Kidney tubule cell (primary cell): ENCODE measurements at regions not wholly inside any gene's neighbourhood (a gene's known extent, or its start where the extent isn't known, plus 50 kb on each side); places are given as distances from the start of the nearest gene placed in this dataset.
A peak's percentile ranks its signal among the peaks of the same experiment; 100 is the strongest.

ENCODE experiments used
- DNase-seq: peaks from one replicate; pipeline ENCODE4 v3.0.0-alpha.2; 2018; ENCODE audit warnings: low spot score

DNA sequence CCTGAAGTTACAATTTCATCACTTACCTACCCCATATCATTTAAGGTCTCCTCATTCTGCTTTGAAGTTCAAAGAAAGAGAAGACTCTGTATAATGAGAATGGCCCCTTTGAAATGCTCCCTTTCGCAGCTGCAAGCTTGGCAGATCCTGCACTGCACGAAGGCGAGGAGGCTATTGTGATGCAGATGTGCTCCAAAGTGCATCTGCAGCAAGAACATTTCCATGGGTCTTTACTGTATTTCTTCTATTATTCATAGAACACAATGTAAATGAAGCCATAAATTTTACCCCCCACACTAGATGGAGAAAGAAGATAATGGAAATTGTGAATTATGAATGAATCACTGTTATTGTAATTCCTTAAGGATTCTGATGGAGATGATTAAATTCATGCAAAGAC lies 178.7 kb downstream of the CHD9NB start:
- no peak for DNase-seq

DNA sequence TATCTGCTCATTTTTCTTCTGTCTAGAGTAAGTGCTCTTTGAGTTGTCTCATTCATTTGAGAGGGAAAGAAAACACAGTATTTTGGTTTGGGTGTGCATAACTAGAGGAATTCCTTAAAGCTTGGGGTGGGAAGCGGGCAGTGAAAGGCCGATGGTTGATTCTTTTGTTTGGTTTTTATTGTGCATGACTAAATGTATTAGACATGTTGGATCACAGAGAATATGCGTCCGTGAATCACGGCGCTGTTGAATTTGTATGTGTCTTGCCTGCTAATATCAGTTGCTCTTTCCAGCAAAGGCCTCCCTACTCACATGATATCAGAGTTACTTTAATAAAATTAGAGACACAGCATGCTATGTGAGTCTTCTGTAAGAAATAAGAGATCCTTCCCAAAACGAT lies 180.0 kb downstream of the CHD9NB start:
- no peak for DNase-seq

DNA sequence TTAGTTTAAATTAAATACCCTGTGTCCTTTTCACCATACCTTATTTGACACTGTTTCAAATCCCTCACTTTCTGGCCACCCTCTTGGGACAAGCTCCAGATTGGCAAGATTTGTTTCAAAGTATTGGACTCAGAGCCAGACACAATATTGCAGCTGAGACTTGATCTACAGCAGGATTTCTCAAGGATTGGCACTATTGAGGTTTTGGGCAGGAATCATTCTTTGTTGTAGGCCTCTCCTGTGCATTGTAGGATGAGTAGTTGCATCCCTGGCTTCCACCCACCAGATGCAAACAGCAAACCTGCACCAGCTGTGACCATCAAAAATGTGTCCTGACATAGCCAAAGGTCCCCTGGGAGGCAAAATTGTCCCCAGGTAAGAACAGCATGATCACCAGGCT lies 181.2 kb downstream of the CHD9NB start:
- no peak for DNase-seq

DNA sequence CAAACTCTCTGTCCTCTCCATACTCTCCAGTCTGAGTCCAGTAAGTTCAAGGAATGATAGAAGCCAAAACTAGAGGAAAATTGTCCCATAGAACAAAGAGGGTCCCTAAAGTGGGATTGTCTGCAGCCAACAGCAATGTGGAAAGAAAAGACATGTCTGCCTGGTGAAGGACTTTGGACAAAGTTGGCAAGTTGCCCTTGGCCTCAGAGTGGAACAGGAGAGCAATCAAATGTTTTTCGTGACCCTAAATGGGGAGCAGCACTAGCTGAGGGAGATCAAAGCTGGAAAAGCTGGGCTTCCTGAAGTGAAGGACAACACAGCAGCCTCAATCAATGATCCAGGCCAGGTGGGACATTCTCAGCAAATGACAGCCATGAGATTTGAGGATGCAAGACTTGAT lies 183.5 kb downstream of the CHD9NB start:
- no peak for DNase-seq

DNA sequence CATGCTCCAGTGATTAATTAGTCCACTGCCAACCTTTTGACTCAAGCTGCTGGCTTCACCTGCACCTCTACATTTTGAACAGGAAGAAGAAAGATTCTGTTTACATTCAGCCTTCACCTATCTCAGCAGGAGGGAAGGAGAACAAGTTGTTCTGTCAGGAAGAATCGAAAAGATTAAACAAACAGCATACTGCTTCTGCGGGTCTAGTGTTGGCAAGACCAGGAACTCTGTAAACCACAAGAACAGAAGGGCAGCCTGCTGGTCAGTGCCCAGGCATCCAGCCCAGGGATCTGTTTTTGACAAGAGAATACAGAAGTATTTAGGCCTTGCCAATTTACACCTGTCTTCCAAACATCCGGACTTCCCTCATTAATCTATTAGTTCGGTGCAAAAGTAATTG lies 189.7 kb downstream of the CHD9NB start:
- no peak for DNase-seq

DNA sequence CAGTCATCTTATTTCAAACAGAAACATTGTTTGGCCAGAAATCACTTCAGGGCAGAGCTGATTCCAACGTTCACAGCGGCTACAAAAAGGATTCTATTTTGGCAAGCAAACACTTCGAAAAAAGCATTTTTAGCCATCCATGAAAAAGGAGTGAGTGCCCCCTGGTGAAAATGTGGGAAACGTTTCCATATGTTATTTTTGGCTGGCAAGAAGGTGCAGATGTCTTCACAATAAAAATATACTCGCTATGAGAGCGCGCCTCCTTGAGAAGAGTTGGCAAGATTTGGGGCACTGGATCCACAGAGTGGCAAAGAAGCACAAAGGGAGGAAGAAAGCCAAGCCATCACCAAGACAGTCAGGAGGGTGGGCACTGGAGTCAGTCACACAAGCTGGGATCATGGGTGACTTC lies 191.1 kb downstream of the CHD9NB start:
- peak; percentile 45 for DNase-seq

DNA sequence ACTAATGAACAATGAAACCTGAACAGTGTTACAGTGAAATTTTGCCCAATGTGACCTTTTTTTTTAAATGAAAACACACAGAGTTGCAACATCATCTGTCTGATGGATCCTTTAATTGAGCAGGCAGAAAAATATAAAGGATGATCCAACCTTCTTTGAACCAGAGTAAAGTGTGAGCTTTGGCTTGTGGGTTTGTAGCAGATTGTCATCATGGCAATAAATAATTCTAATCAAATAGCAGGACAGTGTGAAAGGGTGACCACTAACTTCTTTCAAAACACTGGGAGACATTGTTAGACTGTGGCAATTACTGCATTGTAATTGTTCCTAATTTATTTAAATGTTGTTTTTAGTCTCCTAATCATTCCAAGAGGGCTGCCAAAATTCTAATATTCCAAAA lies 197.2 kb downstream of the CHD9NB start:
- no peak for DNase-seq

DNA sequence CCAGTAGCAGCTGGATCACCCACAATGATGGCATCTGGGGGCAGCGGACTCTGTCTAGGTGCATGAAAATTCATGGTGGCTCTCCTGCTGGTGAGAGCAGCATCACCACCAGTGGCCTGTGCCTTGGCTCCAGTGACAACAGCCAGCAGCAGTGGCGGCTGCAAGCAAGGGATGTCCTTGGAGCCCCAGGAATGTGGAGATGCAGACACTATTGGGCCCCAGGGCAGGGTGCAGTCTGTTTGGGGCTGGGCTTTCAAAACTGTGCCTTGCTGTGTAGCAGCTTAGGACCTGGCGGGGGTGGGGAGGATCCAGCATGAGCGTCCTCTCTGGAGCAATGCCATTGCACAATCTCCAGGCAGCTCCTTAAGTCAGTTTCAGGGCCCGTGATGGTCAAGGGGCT lies 199.7 kb downstream of the CHD9NB start:
- no peak for DNase-seq

DNA sequence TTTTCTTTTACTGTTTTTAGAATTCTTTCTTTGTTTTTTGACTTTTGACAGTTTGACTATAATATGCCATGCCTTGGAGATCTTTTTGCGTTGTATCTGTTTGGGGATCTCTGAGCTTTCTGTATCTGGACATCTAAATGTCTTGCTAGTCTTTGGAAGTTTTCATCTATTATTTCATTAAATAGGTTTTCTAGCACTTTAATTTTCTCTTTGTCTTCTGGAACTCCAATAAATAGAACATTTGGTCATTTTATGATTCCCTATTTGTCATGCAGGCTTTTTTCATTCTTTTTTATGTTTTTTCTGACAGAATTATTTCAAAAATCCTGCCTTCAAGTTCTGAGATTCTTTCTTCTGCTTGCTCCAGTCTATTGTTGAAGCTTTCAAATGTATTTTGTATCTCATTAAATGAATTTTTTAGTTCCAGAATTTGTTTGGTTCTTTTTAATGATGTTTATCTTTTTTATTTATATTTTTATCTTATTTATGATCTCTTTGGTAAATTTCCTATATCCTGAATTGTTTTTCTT lies 201.4 kb downstream of the CHD9NB start:
- no peak for DNase-seq

DNA sequence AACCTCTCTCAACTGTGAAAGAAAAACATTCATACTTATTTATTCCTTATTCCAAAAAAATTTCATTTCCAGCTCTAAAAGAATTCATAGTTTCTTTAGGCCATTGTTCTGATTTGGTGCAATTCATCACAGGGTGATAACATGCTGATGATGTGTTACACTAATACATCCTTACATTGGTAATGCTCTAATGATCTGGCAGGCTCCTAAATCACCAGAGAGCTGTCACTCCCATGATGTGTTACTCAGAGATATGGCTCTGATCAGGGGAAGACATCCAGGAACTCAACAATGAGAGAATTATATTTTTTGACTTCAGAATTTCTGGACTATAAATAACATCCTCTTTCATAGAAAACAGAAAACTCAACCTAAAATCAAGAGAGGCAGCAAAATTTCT lies 209.3 kb downstream of the CHD9NB start:
- no peak for DNase-seq

DNA sequence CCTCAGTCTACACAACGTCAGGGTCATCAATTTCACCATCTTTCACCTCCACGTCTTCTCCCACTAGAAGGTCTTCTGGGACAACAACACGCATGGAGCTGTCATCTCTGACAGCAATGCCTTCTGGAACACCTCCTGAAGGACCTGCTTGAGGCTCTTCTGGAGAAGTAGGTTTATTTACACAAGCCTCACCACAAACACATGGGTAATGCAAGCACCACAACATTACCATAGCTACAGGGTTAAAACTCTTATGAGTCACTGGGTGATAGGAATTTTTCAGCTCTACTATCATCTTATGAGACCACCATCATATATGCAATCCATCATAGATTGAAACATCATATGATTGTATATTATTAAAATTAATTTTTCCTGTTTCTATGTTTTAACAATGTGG lies 215.4 kb downstream of the CHD9NB start:
- DNase-seq = peak; percentile 40

DNA sequence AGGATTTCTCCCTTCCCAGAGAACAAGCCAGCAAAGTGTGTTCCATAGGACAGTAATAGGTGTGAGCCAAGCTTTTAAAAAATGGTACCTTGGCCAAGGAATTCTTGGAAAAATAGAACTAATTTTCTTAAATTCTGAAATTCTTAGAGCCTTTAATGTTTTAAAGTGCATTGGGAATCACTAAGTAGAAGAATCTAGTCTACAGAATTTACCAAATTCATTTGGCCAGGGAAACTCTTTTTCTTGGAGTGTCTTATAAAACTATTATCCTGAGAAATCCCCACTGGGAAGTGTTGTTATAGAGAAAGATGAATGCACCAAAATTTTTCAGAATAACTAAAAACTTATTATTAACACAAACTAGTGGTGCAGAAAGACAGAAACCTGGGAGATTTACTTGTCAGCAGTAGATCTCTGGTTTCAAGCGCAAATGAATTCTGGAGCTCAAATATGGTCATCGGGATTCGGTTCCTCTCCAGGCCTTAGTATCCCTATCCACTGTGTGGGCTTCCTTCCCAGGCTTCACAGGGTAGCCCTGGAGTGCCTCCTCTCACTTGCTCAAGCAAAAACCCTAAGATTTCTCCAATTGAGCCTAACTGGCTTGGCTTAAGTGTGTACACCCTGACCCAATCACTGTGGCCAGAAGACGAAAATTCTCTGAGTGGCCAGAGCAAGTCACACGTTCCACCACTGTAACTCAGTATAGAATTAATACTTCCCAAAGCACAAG lies 217.8 kb downstream of the CHD9NB start:
- DNase-seq = no peak

DNA sequence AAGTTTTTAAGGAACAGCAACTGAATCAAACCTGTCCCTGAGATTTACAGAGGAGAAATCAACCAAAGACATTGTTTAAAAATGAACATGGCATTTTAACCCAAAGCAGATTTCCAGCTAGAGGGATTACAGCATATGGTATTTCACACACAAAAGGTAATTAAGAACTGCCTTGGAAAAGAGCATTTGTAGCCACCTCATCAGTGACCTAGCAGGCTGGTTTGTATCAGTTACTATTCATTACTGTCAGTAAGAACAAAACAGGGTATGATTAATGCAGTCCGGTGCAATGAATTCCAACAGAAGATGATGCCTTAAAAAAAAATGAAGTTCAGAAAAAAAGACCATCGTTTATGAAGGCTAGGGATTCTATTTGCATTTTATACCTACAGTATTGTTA lies 219.9 kb downstream of the CHD9NB start:
- DNase-seq = no peak

DNA sequence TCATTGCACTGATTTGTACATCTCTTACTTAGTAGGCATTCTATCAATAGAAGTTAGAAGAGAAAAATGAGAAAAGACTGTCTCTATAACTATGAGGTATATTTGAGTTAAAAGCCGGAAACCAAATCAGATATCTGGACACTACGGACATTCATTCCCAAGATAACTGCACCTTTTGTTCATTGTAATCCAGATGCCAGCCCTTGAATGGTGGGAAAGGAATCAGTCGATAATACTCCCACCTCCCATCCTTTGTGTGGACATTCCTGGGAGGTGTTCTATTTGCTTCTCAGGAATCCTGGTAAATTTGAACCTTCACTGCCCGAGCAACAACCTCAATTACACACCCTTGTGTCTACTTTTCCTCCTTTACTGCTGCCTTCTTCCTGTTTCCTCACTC lies 225.2 kb downstream of the CHD9NB start:
- DNase-seq = no peak

DNA sequence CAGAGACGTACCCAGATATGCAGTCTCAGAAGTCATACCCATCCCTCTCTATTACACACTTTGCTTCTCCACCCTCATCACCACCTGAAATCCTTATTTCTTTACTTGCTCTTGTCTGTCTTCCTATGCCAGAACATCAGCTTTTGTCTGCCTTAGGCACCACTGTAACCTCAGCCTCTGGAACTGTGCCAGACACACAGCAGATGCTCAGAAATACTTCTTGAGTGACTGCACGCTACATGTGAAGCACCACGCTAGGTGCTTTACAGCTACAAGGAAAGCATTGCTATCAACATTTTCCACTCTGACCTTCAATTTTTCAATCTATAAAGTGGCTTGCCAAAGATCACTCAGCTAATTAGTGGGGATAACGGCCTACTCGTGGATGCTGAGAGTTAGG lies 226.8 kb downstream of the CHD9NB start:
- peak; percentile 9 for DNase-seq

DNA sequence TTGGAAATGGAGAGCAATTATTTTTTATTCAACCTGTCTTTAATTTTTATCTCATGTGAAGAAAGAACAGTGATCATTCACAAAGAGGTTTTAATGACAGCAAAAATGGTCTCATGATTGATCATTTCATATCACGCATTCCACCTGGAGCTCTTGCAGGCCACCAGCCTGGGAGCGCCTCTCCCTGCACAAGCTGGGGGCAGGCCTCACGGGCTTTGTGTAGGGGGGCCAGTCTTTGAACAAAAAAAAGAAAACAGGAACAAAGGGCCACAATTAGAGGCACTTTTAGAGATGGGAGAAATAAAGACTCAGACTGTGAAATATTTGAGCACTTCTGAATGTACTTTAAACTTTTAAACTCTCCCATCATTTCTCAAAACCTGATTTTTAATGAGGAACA lies 232.9 kb downstream of the CHD9NB start:
- DNase-seq = no peak

DNA sequence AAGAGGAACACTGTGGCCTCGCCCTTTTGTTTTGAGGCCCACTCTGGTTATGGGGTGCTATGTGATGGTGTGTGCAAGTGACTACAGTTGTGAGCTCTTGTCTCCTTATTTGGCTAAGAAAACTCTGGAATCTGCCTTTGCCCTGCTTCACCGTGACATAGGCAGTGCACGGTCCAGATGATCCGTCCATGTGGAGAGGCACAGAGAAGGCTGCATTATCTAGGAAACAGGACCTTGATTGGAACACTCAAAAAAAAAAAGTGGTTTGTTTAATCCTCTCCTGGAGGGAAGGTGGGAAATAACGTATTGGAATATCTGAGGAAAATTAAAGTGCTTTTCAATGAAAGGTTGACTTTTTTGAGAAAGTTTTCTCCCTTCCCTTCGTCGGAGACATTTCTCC lies 233.3 kb downstream of the CHD9NB start:
- DNase-seq = no peak

DNA sequence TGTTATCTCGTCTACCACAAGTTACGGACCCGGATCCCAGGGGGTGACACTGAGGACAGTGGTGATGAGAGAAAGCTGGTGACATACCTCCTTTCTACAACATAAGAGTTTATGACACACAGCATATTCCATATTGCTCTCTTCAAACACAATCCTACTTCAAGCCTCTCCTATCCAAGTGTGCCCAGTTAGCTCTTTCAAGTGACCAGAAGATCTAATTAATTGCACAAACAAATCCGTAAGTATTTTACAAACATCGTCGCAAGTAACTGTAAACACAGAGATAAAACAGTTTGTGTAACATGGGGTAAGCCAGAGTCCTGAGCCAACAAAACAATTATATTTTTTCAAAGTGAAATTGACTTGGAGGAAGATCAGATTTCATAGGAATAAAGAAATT lies 235.0 kb downstream of the CHD9NB start:
- DNase-seq = no peak

DNA sequence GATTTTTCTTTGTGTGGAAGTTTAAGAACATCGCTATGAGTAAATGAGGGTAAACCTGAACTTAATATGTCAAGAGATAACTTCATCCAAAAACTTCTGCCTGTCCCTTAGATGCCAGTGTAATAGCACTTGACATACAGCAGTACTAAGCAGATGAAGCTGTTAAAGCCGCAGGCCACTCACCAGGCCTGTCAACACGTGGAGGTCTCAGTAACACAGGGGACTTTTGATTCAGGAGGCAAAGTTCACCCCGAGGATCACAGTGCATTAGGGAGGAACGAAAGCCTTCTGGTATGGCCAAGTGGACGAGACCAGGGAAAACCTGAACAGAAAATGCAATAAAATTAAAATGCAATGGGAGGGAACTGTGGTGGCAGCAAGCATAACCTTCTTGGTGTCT lies 235.7 kb downstream of the CHD9NB start:
- no peak for DNase-seq

DNA sequence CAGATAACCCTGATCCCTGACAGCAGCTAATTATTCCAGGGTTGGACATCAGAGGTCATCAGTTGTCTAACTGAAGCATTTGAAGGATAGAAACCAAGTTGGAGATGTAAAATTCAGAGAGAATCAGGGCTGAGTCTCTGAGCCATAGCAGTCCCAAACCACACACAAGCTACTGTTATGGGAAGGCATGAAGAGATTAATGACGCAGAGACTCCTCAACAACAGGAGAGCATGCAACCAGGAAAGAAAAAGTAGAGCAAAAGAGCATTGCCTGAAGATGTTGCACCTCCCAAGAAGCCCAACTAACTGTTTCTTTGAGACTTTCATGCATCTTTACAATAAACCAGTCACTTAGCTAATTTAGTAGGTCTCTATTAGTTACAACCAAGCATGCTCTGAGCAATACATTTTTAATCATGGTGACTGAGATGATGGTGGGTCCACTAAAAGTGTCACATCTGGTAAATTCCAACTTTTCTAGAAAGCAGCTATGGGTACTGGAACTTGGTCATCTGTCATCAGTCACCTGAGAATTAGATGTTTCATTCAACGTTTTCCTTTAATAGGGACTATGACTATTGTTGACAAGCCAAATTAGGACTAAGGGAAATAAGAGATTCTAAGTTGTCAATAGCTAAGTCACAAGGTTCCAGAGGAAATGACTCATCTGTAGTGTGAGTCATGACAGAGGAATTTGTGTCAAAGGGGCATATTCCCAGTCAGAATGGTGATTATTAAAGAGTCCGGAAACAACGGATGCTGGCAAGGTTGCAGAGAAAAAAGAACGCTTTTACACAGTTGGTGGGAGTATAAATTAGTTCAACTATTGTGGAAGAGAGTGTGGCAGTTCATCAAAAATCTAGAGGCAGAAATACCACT lies 239.8 kb downstream of the CHD9NB start:
- peak; percentile 86 for DNase-seq

DNA sequence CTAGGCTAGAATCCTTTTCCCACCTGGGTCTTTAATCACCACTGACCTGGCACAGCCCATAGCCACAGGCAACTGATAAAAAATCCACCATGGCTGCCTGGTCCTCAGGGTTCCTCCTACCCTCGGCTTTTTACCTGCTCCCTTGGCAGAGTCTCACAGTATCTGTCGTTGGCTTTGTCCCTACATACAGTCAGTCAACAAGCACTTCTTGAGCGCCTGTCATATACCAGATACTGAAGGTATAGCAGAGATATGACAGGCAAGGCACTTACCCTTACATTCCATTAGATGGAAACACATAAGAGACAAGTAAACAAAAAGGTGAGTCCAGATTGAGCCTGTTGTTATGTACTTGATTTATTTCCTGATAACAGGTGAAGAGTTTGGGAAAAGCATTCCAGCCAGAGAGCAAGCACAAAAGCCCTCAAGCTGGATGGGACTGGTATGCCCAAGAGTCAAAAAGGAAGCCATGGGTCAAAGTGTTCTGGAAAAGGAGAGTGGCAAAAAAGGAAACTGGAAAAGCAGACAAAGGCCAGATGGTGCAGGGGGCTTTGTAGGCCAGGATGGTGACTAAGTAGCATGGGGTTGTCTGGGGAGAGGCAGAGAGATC lies 247.0 kb downstream of the CHD9NB start:
- no peak for DNase-seq

DNA sequence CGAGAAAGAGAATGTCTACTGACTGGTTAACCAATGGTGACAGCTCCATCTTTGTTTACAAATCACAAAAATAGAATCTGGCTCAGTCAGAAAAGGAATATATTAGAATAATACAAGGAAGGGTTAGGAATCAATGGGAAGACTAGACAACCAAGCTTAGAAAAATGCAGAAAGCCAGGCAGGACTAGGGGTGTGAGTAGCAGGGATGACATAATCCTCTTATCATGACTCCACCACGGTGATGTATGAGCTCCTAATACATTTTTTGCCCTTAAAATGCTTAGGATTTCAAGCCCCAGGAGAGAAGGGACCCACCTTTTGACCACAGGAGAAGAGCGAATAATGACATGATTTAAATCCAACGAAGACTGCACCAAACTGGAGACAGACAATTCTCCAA lies 252.3 kb downstream of the CHD9NB start:
- DNase-seq = no peak

DNA sequence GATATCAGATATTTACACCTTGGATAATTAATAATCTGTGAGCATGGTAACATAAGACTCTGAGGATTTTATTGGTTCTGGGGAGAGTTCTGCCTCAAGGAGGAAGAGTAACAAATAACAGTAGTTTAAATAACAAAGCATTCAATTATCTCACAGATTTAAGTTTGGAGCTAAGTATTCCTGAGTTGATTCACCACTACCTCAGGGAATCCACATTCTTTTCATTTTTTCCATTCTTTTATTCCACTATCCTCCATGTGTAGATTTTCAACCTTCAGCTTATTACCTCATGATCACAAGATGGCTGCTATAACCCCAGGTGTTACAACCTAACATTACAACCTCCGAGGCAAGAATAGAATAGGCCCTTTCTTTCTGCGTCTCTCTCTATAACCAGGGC lies 252.2 kb upstream of the TOX3 start:
- DNase-seq = no peak
